Neuronal stem cell (in vitro differentiated cells): ENCODE measurements at regions not wholly inside any gene's neighbourhood (a gene's known extent, or its start where the extent isn't known, plus 50 kb on each side); places are given as distances from the start of the nearest gene placed in this dataset.
"Not testable (repeated sequence)": the region's sequence is repeated elsewhere in the genome, so short reads cannot be mapped to it uniquely, and the experiment has no call there.

Experiments used
- DNase-seq: peaks from one replicate; pipeline ENCODE4 v3.0.0-alpha.2; 2013; ENCODE audit warnings: low spot score
- H2AFZ ChIP-seq: one replicate; pipeline ENCODE4 v1.6.1; 2013; ENCODE audit warnings: mild to moderate bottlenecking, low read length, inconsistent platforms
- H2AK5ac ChIP-seq: 2 replicates; pipeline ENCODE4 v1.6.1; 2013; ENCODE audit warnings: low read depth, mild to moderate bottlenecking, inconsistent platforms, low read length, moderate library complexity, mixed read lengths
- H2BK120ac ChIP-seq: 2 replicates; pipeline ENCODE4 v1.6.1; 2013; ENCODE audit warnings: low read depth, mild to moderate bottlenecking, inconsistent platforms, low read length, moderate library complexity, mixed read lengths
- H2BK12ac ChIP-seq: one replicate; pipeline ENCODE4 v1.6.1; 2013; ENCODE audit warnings: low read length, inconsistent platforms
- H2BK15ac ChIP-seq: 2 replicates; pipeline ENCODE4 v1.6.1; 2013; ENCODE audit warnings: mild to moderate bottlenecking, low read length, inconsistent platforms, mixed read lengths
- H2BK5ac ChIP-seq: one replicate; pipeline ENCODE4 v1.6.1; 2013; ENCODE audit warnings: inconsistent platforms, mild to moderate bottlenecking, low read length, moderate library complexity
- H3K14ac ChIP-seq: one replicate; pipeline ENCODE4 v1.6.1; 2013; ENCODE audit warnings: low read length, inconsistent platforms
- H3K18ac ChIP-seq: 2 replicates; pipeline ENCODE4 v1.6.1; 2013; ENCODE audit warnings: low read length, inconsistent platforms
- H3K23ac ChIP-seq: 2 replicates; pipeline ENCODE4 v1.6.1; 2013; ENCODE audit warnings: low read depth, mild to moderate bottlenecking, mixed read lengths, low read length, inconsistent platforms; ENCODE audit not compliant: poor library complexity
- H3K27ac ChIP-seq: replicated peaks from 3 replicates; pipeline ENCODE4 v1.5.1; 2013; ENCODE audit warnings: low read length, inconsistent platforms
- H3K27me3 ChIP-seq, 3 experiments: 2 replicates each; pipeline ENCODE4 v1.6.1; 2013; ENCODE audit warnings: low read length in 3 of 3, mild to moderate bottlenecking in 2 of 3, inconsistent platforms in 1 of 3, low read depth in 1 of 3, mixed read lengths in 1 of 3, moderate library complexity in 1 of 3; ENCODE audit not compliant: control insufficient read depth in 3 of 3, insufficient read depth in 3 of 3
- H3K36me3 ChIP-seq, 2 donors: replicated peaks in 1 of 2; 2 replicates each; pipeline ENCODE4 v1.6.1; 2013; ENCODE audit warnings: low read length in 2 of 2; ENCODE audit not compliant: control insufficient read depth in 2 of 2, insufficient read depth in 2 of 2
- H3K4ac ChIP-seq: 2 replicates; pipeline ENCODE4 v1.6.1; 2013; ENCODE audit warnings: inconsistent platforms, mild to moderate bottlenecking, low read length, moderate library complexity
- H3K4me1 ChIP-seq, 2 donors: 1 replicate in 1 of 2; 2 replicates in 1 of 2; pipeline ENCODE4 v1.6.1; 2013; ENCODE audit warnings: low read length in 2 of 2, low read depth in 1 of 2; ENCODE audit not compliant: control insufficient read depth in 2 of 2, insufficient read depth in 1 of 2
- H3K4me2 ChIP-seq: one replicate; pipeline ENCODE4 v1.6.1; 2013; ENCODE audit warnings: mild to moderate bottlenecking, low read length, inconsistent platforms; ENCODE audit not compliant: insufficient read depth, poor library complexity, severe bottlenecking
- H3K4me3 ChIP-seq, 2 donors: 2 replicates each; pipeline ENCODE4 v1.5.1; 2013; ENCODE audit warnings: low read length in 2 of 2, mild to moderate bottlenecking in 2 of 2, inconsistent platforms in 1 of 2, moderate library complexity in 1 of 2
- H3K79me1 ChIP-seq: one replicate; pipeline ENCODE4 v1.6.1; 2013; ENCODE audit warnings: low read depth, mild to moderate bottlenecking, inconsistent platforms, low read length, moderate library complexity
- H3K9ac ChIP-seq: one replicate; pipeline ENCODE4 v1.6.1; 2013; ENCODE audit warnings: mild to moderate bottlenecking, low read depth, low read length, inconsistent platforms; ENCODE audit not compliant: poor library complexity
- H3K9me3 ChIP-seq, 2 donors: replicated peaks in 1 of 2; 2 replicates each; pipeline versions ENCODE3 to v1.6.1; 2013; ENCODE audit warnings: low read length in 2 of 2, mild to moderate bottlenecking in 2 of 2, inconsistent platforms in 1 of 2, low read depth in 1 of 2, mixed read lengths in 1 of 2, moderate library complexity in 1 of 2; ENCODE audit not compliant: control insufficient read depth in 2 of 2, insufficient read depth in 1 of 2
- H4K8ac ChIP-seq: one replicate; pipeline ENCODE4 v1.6.1; 2013; ENCODE audit warnings: low read depth, mild to moderate bottlenecking, inconsistent platforms, low read length, moderate library complexity
- H4K91ac ChIP-seq: one replicate; pipeline ENCODE4 v1.6.1; 2013; ENCODE audit warnings: low read length, low read depth, mild to moderate bottlenecking, inconsistent platforms; ENCODE audit not compliant: poor library complexity
- WGBS, 2 donors: extraction: QIAGEN DNeasy Blood & Tissue Kit; methylation state at CpG; one replicate each; pipeline ENCODE4 v1.1.7; 2013; ENCODE audit warnings: missing lambda C conversion rate in 2 of 2, mixed read lengths in 1 of 2; ENCODE audit not compliant: insufficient read length in 2 of 2, insufficient replicate concordance in 1 of 2; ENCODE audit errors: extremely low coverage in 2 of 2; 5-methylcytosine and 5-hydroxymethylcytosine counted together

GRCh38 chr13:18971576-18972219, 209.9 kb downstream of the TUBA3C start:
- no peak overlapping the region for H2AFZ ChIP-seq
- no peak overlapping the region for H2BK15ac ChIP-seq
- no peak overlapping the region for H3K4me3 ChIP-seq
- H3K4ac ChIP-seq: no peak overlapping the region
- no peak overlapping the region for H3K14ac ChIP-seq
- no peak overlapping the region for H4K8ac ChIP-seq
- no peak overlapping the region for H3K23ac ChIP-seq
- H3K4me1 ChIP-seq: no peaks in the 10 kb centered on the region
- no peaks in the 10 kb centered on the region for H3K36me3 ChIP-seq
- no peak overlapping the region for H3K9ac ChIP-seq
- H2BK5ac ChIP-seq: no peak overlapping the region
- H2BK12ac ChIP-seq: no peak overlapping the region
- no peak for DNase-seq
- H3K18ac ChIP-seq: no peak overlapping the region
- peaks cover 0 to 2% (median 0%) of the 10 kb centered on the region in 3 experiments for H3K27me3 ChIP-seq
- H2BK120ac ChIP-seq: no peak overlapping the region
- no peak overlapping the region for H3K27ac ChIP-seq
- no peak overlapping the region for H4K91ac ChIP-seq
- no peak overlapping the region for H3K4me2 ChIP-seq
- no peak overlapping the region for H2AK5ac ChIP-seq
- no CpG with 5 or more reads among the region's 4 CpGs for WGBS, 2 donors
- no peaks in the 10 kb centered on the region for H3K79me1 ChIP-seq
- peaks cover 0 to 22% of the 10 kb centered on the region in 2 donors for H3K9me3 ChIP-seq

- H3K79me1 ChIP-seq: no peaks in the 10 kb centered on the region
- no peak overlapping the region for H2BK5ac ChIP-seq
- H3K4me3 ChIP-seq: no peak overlapping the region
- no peak overlapping the region for H2AK5ac ChIP-seq
- H3K14ac ChIP-seq: no peak overlapping the region
- no peak overlapping the region for H3K4ac ChIP-seq
- no peaks in the 10 kb centered on the region for H3K36me3 ChIP-seq
- DNase-seq: no peak
- H4K8ac ChIP-seq: no peak overlapping the region
- no peak overlapping the region for H2BK12ac ChIP-seq
- no CpG with 5 or more reads among the region's 14 CpGs for WGBS, 2 donors
- H3K18ac ChIP-seq: no peak overlapping the region
- H3K4me1 ChIP-seq: no peaks in the 10 kb centered on the region
- H2AFZ ChIP-seq: no peak overlapping the region
- H3K23ac ChIP-seq: no peak overlapping the region
- H3K27ac ChIP-seq: no peak overlapping the region
- H4K91ac ChIP-seq: no peak overlapping the region
- peaks cover 0 to 45% of the 10 kb centered on the region in 2 donors for H3K9me3 ChIP-seq
- H3K9ac ChIP-seq: no peak overlapping the region
- H3K4me2 ChIP-seq: no peak overlapping the region
- no peak overlapping the region for H2BK15ac ChIP-seq
- H3K27me3 ChIP-seq: no peaks in the 10 kb centered on the region
- no peak overlapping the region for H2BK120ac ChIP-seq
Measured at GRCh38 chr13:18965347-18965855, 216.2 kb downstream of the TUBA3C start.

DNA sequence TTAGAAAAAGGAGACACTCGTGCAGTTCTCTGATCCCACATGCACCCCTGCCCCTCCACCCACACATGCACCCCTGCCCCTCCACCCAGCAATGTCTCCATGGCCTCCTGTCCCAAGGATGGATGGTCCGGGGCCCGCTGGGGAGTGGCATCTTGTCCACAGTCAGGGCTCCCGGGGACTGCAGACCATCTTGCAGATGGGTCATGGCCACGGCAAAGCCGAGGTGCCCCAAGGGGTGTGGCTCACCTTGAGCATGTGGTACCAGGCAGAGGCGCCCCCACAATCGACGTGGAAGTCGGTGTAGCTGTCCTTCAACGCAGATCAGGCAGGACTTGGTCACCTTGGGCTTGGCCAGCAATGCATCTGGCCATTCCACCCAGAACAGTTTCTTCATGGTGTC, 216.7 kb downstream of the TUBA3C start:
- Histone ChIP-seq H4K8ac (no peak overlapping the region), H3K4me2 (no peak overlapping the region), H2AK5ac (no peak overlapping the region), H3K9me3 (peaks cover 0 to 47% of the 10 kb centered on the region in 2 donors), H3K27ac (no peak overlapping the region), H2BK15ac (no peak overlapping the region), H3K9ac (no peak overlapping the region), H3K36me3 (no peaks in the 10 kb centered on the region), H2AFZ (no peak overlapping the region), H3K27me3 (no peaks in the 10 kb centered on the region), H2BK5ac (no peak overlapping the region), H4K91ac (no peak overlapping the region), H3K4me1 (no peaks in the 10 kb centered on the region), H3K14ac (no peak overlapping the region), H3K4me3 (peak overlapping the region in 1 of 2 donors; percentile 57), H3K23ac (no peak overlapping the region), H2BK12ac (no peak overlapping the region), H3K18ac (no peak overlapping the region), H2BK120ac (no peak overlapping the region), H3K79me1 (no peaks in the 10 kb centered on the region), H3K4ac (no peak overlapping the region)
- DNase-seq: no peak
- WGBS, 2 donors: no CpG with 5 or more reads among the region's 11 CpGs

GRCh38 chr13:18963684-18964083, 217.9 kb downstream of the TUBA3C start:
- peaks cover 0 to 54% of the 10 kb centered on the region in 2 donors for H3K9me3 ChIP-seq

More at GRCh38 chr13:18963684-18964083, 217.9 kb downstream of the TUBA3C start:
- H3K27me3 ChIP-seq, H3K4me3 ChIP-seq, H3K18ac ChIP-seq, H3K14ac ChIP-seq, H2BK12ac ChIP-seq, H4K8ac ChIP-seq, H3K36me3 ChIP-seq, H2BK15ac ChIP-seq, H3K23ac ChIP-seq, H3K79me1 ChIP-seq, H2AK5ac ChIP-seq, H2BK120ac ChIP-seq, H3K4me1 ChIP-seq, H2BK5ac ChIP-seq, H3K4me2 ChIP-seq, H3K27ac ChIP-seq, H2AFZ ChIP-seq, DNase-seq, H4K91ac ChIP-seq, H3K4ac ChIP-seq, H3K9ac ChIP-seq: not testable (repeated sequence)
- no CpG with 5 or more reads among the region's 10 CpGs for WGBS, 2 donors
